ENCODE measurements at regions not wholly inside any gene's neighbourhood (a gene's known extent, or its start where the extent isn't known, plus 50 kb on each side); places are given as distances from the start of the nearest gene placed in this dataset.

DNA sequence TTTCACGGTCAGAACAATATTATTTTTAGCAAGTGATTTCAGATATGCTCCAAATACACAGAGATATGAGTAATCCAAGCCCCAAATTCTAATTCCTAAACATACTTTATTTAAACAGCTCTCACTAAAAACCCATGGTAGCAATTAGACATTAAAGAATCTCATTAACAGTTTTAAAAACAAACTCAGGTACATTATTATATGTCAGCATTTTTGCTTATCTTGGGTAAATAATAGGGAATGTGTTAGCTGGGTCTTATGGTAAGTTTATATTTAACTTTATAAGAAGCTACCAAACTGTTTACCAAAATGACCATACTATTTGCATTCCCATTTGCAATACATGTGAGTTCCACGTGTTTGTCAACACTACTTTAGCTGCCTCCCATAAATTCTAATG is 511.1 kb downstream of the HTR1A start (continued):
- no peak for TF ChIP-seq RFX5 (IDR thresholded peaks at IDR 0.05; ENCODE audit: low read depth, low read length)
- TF ChIP-seq ZNF217 (IDR thresholded peaks at IDR 0.05): no peak
- TF ChIP-seq, protein P1, sequence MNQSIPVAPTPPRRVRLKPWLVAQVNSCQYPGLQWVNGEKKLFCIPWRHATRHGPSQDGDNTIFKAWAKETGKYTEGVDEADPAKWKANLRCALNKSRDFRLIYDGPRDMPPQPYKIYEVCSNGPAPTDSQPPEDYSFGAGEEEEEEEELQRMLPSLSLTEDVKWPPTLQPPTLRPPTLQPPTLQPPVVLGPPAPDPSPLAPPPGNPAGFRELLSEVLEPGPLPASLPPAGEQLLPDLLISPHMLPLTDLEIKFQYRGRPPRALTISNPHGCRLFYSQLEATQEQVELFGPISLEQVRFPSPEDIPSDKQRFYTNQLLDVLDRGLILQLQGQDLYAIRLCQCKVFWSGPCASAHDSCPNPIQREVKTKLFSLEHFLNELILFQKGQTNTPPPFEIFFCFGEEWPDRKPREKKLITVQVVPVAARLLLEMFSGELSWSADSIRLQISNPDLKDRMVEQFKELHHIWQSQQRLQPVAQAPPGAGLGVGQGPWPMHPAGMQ (IDR thresholded peaks at IDR 0.05; ENCODE audit: borderline replicate concordance): no peak
- TF ChIP-seq, protein P2, sequence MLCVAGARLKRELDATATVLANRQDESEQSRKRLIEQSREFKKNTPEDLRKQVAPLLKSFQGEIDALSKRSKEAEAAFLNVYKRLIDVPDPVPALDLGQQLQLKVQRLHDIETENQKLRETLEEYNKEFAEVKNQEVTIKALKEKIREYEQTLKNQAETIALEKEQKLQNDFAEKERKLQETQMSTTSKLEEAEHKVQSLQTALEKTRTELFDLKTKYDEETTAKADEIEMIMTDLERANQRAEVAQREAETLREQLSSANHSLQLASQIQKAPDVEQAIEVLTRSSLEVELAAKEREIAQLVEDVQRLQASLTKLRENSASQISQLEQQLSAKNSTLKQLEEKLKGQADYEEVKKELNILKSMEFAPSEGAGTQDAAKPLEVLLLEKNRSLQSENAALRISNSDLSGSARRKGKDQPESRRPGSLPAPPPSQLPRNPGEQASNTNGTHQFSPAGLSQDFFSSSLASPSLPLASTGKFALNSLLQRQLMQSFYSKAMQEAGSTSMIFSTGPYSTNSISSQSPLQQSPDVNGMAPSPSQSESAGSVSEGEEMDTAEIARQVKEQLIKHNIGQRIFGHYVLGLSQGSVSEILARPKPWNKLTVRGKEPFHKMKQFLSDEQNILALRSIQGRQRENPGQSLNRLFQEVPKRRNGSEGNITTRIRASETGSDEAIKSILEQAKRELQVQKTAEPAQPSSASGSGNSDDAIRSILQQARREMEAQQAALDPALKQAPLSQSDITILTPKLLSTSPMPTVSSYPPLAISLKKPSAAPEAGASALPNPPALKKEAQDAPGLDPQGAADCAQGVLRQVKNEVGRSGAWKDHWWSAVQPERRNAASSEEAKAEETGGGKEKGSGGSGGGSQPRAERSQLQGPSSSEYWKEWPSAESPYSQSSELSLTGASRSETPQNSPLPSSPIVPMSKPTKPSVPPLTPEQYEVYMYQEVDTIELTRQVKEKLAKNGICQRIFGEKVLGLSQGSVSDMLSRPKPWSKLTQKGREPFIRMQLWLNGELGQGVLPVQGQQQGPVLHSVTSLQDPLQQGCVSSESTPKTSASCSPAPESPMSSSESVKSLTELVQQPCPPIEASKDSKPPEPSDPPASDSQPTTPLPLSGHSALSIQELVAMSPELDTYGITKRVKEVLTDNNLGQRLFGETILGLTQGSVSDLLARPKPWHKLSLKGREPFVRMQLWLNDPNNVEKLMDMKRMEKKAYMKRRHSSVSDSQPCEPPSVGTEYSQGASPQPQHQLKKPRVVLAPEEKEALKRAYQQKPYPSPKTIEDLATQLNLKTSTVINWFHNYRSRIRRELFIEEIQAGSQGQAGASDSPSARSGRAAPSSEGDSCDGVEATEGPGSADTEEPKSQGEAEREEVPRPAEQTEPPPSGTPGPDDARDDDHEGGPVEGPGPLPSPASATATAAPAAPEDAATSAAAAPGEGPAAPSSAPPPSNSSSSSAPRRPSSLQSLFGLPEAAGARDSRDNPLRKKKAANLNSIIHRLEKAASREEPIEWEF (IDR thresholded peaks at IDR 0.05; ENCODE audit: insufficient replicate concordance, low read depth, low read length): no peak
- TF ChIP-seq CBFB (IDR thresholded peaks at IDR 0.05; ENCODE audit: low read depth): no peak
- TF ChIP-seq POLR2AphosphoS5 (IDR thresholded peaks at IDR 0.05; ENCODE audit: low read length): no peak

DNA sequence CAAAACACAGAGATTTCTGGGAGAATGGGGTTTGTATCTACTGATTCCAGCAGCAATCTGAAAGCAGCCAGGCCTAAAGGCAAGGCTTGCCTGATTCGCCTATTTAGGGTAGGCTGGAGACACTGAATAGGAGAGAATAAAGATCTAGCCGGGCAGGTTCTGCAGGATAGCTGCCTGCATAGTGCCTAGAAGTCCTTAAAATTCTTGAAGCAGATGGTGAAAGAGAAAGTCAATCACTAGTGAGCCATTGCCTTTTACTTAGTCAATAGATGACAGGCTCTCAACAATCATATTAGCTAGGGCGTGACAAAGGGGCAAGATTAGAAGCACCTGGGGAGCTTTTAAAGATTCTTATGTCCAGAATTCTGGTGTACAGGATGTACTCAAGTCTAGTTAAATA is 522.7 kb downstream of the HTR1A start:
- intact Hi-C loops (cut with micrococcal nuclease; ENCODE audit: unreplicated experiment) (no loop called here), in situ Hi-C loops (cut with MboI) (no loop called here)
- ChIA-PET RAD21 (ENCODE audit: unreplicated experiment) (no interaction called here), POLR2A (no interaction called here), CTCF (interaction anchor here (1.5 kb wide), 1 partner anchor 17 kb away, joined by 4 read pairs; no protein-coding TSS in a partner anchor), SMC1A (ENCODE audit: uncharacterized antibody, unreplicated experiment) (no interaction called here)
- H3K4me3 ChIP-seq: no peak overlapping the region
- no peak overlapping the region for H3K27ac ChIP-seq (ENCODE audit: control insufficient read depth, insufficient read depth)
- no peak overlapping the region for H3K4me2 ChIP-seq (ENCODE audit: control insufficient read depth, insufficient read depth)
- no peak for FAIRE-seq
- DNase-seq (ENCODE audit: low read depth, low spot score): no peak
- no peaks in the 10 kb centered on the region for H3K36me3 ChIP-seq (ENCODE audit: control insufficient read depth in 2 of 2, insufficient read depth in 2 of 2, low read length in 1 of 2)
- WGBS (ENCODE audit: insufficient coverage, insufficient replicate concordance, low lambda C conversion rate, missing lambda C conversion rate): 22% methylated on average over 3 of the region's 3 CpGs
- no peaks in the 10 kb centered on the region for H3K79me2 ChIP-seq (ENCODE audit: control insufficient read depth, insufficient read depth, low read length)
- no peaks in the 10 kb centered on the region for H3K9me3 ChIP-seq (replicated peaks; ENCODE audit: control insufficient read depth, insufficient read depth, low read length)
- H3K27me3 ChIP-seq (replicated peaks in 1 of 2; ENCODE audit: control insufficient read depth in 2 of 2, insufficient read depth in 2 of 2, low read length in 1 of 2): no peaks in the 10 kb centered on the region
- no peaks in the 10 kb centered on the region for H4K20me1 ChIP-seq (ENCODE audit: control insufficient read depth, insufficient read depth)
- no peak overlapping the region for H2AFZ ChIP-seq (ENCODE audit: control insufficient read depth, low read depth, low read length)
- H3K9ac ChIP-seq (ENCODE audit: control insufficient read depth, insufficient read depth, low read length): no peak overlapping the region
- BruUV-seq (replicated peaks): no TSS peak
- no peaks in the 10 kb centered on the region for H3K4me1 ChIP-seq (ENCODE audit: control insufficient read depth, insufficient read depth, low read length)
- no peak for ATAC-seq
- TF ChIP-seq CBFB (IDR thresholded peaks at IDR 0.05; ENCODE audit: low read depth) (no peak), NBN (IDR thresholded peaks at IDR 0.05) (no peak), ZNF217 (IDR thresholded peaks at IDR 0.05) (no peak), STAT1 (conservative IDR thresholded peaks at IDR 0.05) (no peak), POLR2AphosphoS2 (IDR thresholded peaks at IDR 0.05; ENCODE audit: low read depth, low read length) (no peak)
- TF ChIP-seq, protein P3, sequence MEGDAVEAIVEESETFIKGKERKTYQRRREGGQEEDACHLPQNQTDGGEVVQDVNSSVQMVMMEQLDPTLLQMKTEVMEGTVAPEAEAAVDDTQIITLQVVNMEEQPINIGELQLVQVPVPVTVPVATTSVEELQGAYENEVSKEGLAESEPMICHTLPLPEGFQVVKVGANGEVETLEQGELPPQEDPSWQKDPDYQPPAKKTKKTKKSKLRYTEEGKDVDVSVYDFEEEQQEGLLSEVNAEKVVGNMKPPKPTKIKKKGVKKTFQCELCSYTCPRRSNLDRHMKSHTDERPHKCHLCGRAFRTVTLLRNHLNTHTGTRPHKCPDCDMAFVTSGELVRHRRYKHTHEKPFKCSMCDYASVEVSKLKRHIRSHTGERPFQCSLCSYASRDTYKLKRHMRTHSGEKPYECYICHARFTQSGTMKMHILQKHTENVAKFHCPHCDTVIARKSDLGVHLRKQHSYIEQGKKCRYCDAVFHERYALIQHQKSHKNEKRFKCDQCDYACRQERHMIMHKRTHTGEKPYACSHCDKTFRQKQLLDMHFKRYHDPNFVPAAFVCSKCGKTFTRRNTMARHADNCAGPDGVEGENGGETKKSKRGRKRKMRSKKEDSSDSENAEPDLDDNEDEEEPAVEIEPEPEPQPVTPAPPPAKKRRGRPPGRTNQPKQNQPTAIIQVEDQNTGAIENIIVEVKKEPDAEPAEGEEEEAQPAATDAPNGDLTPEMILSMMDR (IDR thresholded peaks at IDR 0.05 in 2 of 3, conservative IDR thresholded peaks at IDR 0.05 in 1 of 3; ENCODE audit: control insufficient read depth in 2 of 3, extremely low read depth in 1 of 3, insufficient read depth in 1 of 3, low read depth in 3 of 3, low read length in 3 of 3): no peak
- TF ChIP-seq, protein P4, sequence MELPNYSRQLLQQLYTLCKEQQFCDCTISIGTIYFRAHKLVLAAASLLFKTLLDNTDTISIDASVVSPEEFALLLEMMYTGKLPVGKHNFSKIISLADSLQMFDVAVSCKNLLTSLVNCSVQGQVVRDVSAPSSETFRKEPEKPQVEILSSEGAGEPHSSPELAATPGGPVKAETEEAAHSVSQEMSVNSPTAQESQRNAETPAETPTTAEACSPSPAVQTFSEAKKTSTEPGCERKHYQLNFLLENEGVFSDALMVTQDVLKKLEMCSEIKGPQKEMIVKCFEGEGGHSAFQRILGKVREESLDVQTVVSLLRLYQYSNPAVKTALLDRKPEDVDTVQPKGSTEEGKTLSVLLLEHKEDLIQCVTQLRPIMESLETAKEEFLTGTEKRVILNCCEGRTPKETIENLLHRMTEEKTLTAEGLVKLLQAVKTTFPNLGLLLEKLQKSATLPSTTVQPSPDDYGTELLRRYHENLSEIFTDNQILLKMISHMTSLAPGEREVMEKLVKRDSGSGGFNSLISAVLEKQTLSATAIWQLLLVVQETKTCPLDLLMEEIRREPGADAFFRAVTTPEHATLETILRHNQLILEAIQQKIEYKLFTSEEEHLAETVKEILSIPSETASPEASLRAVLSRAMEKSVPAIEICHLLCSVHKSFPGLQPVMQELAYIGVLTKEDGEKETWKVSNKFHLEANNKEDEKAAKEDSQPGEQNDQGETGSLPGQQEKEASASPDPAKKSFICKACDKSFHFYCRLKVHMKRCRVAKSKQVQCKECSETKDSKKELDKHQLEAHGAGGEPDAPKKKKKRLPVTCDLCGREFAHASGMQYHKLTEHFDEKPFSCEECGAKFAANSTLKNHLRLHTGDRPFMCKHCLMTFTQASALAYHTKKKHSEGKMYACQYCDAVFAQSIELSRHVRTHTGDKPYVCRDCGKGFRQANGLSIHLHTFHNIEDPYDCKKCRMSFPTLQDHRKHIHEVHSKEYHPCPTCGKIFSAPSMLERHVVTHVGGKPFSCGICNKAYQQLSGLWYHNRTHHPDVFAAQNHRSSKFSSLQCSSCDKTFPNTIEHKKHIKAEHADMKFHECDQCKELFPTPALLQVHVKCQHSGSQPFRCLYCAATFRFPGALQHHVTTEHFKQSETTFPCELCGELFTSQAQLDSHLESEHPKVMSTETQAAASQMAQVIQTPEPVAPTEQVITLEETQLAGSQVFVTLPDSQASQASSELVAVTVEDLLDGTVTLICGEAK (IDR thresholded peaks at IDR 0.05; ENCODE audit: borderline replicate concordance): no peak

All from GM12878 (cell line).